ENCODE measurements at regions not wholly inside any gene's neighbourhood (a gene's known extent, or its start where the extent isn't known, plus 50 kb on each side); places are given as distances from the start of the nearest gene placed in this dataset.

- TF ChIP-seq, protein P1, sequence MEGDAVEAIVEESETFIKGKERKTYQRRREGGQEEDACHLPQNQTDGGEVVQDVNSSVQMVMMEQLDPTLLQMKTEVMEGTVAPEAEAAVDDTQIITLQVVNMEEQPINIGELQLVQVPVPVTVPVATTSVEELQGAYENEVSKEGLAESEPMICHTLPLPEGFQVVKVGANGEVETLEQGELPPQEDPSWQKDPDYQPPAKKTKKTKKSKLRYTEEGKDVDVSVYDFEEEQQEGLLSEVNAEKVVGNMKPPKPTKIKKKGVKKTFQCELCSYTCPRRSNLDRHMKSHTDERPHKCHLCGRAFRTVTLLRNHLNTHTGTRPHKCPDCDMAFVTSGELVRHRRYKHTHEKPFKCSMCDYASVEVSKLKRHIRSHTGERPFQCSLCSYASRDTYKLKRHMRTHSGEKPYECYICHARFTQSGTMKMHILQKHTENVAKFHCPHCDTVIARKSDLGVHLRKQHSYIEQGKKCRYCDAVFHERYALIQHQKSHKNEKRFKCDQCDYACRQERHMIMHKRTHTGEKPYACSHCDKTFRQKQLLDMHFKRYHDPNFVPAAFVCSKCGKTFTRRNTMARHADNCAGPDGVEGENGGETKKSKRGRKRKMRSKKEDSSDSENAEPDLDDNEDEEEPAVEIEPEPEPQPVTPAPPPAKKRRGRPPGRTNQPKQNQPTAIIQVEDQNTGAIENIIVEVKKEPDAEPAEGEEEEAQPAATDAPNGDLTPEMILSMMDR (conservative IDR thresholded peaks at IDR 0.05), result no peak
- no peak for TF ChIP-seq ZFX (IDR thresholded peaks at IDR 0.05)
These were observed 251.6 kb upstream of the SLC16A7 start for GRCh38 chr12:59344224-59344623.
